K562 (cell line): ENCODE measurements at regions not wholly inside any gene's neighbourhood (a gene's known extent, or its start where the extent isn't known, plus 50 kb on each side); places are given as distances from the start of the nearest gene placed in this dataset.

Experiments
- ATAC-seq: fragments of 200-7000 bp; cut with Tn5 transposase; 3 replicates; pipeline ENCODE4 v1.9.1; 2020; ENCODE audit warnings: moderate library complexity
- BruUV-seq: library from RNA; stranded (reverse); fragments of 400-500 nt; replicated peaks from 2 replicates; lab custom pipeline; 2021; lab: Mats Ljungman, UMichigan
- CTCF ChIA-PET: fragments of 300-600 bp; formaldehyde crosslinking; extraction: SDS; loops from one replicate; lab custom pipeline; 2021; ENCODE audit warnings: low intra/inter-chr PET ratio; lab: Yijun Ruan, JAX
- POLR2A ChIA-PET: fragments of 300-600, 350-650 bp; sonication (Branson Sonifier 250); formaldehyde crosslinking; extraction: SDS; loops from one replicate; lab custom pipeline; 2021; ENCODE audit warnings: antibody characterized with exemption, inconsistent platforms; lab: Yijun Ruan, JAX
- DNase-seq, 4 experiments: peaks; one replicate each; pipeline versions ENCODE4 v3.0.0 to v3.0.0-alpha.2; 2011 to 2018; ENCODE audit warnings: low spot score in 3 of 4, mixed read lengths in 3 of 4; ENCODE audit errors: extremely low read depth in 1 of 4
- FAIRE-seq: peaks from 2 replicates; lab custom pipeline; 2011; peaks lifted over from hg19 to GRCh38; lab: Jason Lieb, UNC
- H2AFZ ChIP-seq: 2 replicates; pipeline ENCODE4 v1.6.0; 2011; ENCODE audit warnings: low read depth, low read length, control low read depth, inconsistent platforms
- H3K27ac ChIP-seq: fragments of 200-600 bp; 3 replicates; pipeline ENCODE4 v1.8.0; 2011; ENCODE audit warnings: low read depth, mild to moderate bottlenecking, control low read depth, inconsistent platforms, low read length, moderate library complexity, mixed read lengths; ENCODE audit errors: extremely low read depth
- H3K27me3 ChIP-seq, 2 experiments: fragments of 300-600 bp in 1 of 2; 2 replicates in 1 of 2; 3 replicates in 1 of 2; pipeline versions ENCODE4 v1.6.0 to v1.8.0; 2011; ENCODE audit warnings: inconsistent platforms in 2 of 2, low read length in 2 of 2, mild to moderate bottlenecking in 1 of 2, mixed read lengths in 1 of 2, moderate library complexity in 1 of 2; ENCODE audit not compliant: control insufficient read depth in 2 of 2, insufficient read depth in 2 of 2
- H3K36me3 ChIP-seq: fragments of 300-600 bp; 3 replicates; pipeline ENCODE4 v1.8.0; 2011; ENCODE audit warnings: mild to moderate bottlenecking, low read length, inconsistent platforms; ENCODE audit not compliant: control insufficient read depth, insufficient read depth
- H3K4me1 ChIP-seq, 2 experiments: fragments of 200-600 bp in 1 of 2; replicated peaks in 1 of 2; 2 replicates in 1 of 2; 3 replicates in 1 of 2; pipeline versions ENCODE4 v1.5.1 to v1.8.0; 2011; ENCODE audit warnings: inconsistent platforms in 2 of 2, low read length in 2 of 2, mild to moderate bottlenecking in 1 of 2, mixed read lengths in 1 of 2, moderate library complexity in 1 of 2; ENCODE audit not compliant: control insufficient read depth in 2 of 2, insufficient read depth in 2 of 2
- H3K4me2 ChIP-seq: 2 replicates; pipeline ENCODE4 v1.6.1; 2011; ENCODE audit warnings: low read length, control low read depth, inconsistent platforms, mixed read lengths; ENCODE audit not compliant: insufficient read depth
- H3K4me3 ChIP-seq: fragments of 200-600 bp; sonication (generic), shearing (Covaris generic); 2 replicates; pipeline ENCODE4 v1.5.1; 2016; ENCODE audit warnings: control low read depth, inconsistent platforms
- H3K79me2 ChIP-seq: fragments of 200-600 bp; 3 replicates; pipeline ENCODE4 v1.8.0; 2011; ENCODE audit warnings: low read length, inconsistent platforms; ENCODE audit not compliant: control insufficient read depth, insufficient read depth
- H3K9ac ChIP-seq, 2 experiments: 2 replicates each; pipeline versions ENCODE4 v1.6.0 to v1.6.1; 2011; ENCODE audit warnings: low read depth in 2 of 2, low read length in 2 of 2, control low read depth in 1 of 2, inconsistent platforms in 1 of 2, mild to moderate bottlenecking in 1 of 2, mixed read lengths in 1 of 2; ENCODE audit not compliant: insufficient read depth in 1 of 2
- H3K9me1 ChIP-seq: one replicate; pipeline ENCODE4 v1.6.0; 2011; ENCODE audit warnings: inconsistent platforms, mild to moderate bottlenecking, low read length, moderate library complexity; ENCODE audit not compliant: control insufficient read depth, insufficient read depth
- H3K9me3 ChIP-seq: replicated peaks from 2 replicates; pipeline ENCODE4 v1.5.1; 2011; ENCODE audit warnings: low read depth, low read length, inconsistent platforms; ENCODE audit not compliant: control insufficient read depth, insufficient read depth
- H4K20me1 ChIP-seq: replicated peaks from 2 replicates; pipeline ENCODE4 v1.6.1; 2011; ENCODE audit warnings: low read length, inconsistent platforms, mixed read lengths; ENCODE audit not compliant: control insufficient read depth, insufficient read depth
- CEBPZ ChIP-seq: fragments of 150-350 bp; IDR thresholded peaks from 2 replicates; pipeline ENCODE4 v1.6.1; 2014; ENCODE audit warnings: low read depth, mild to moderate bottlenecking, low read length, borderline replicate concordance
- E2F4 ChIP-seq: sonication (generic); formaldehyde crosslinking; IDR thresholded peaks from 2 replicates; pipeline ENCODE4 v1.8.0; 2022; ENCODE audit warnings: mild to moderate bottlenecking, low read depth, missing genetic modification reagents
- ESRRA ChIP-seq: fragments of 450-650 bp; IDR thresholded peaks from 2 replicates; pipeline ENCODE4 v1.6.1; 2014; ENCODE audit warnings: low read depth, mild to moderate bottlenecking, moderate library complexity, borderline replicate concordance
- FOXA3 ChIP-seq, 2 experiments: fragments of 450-650 bp in 1 of 2; sonication (generic) in 1 of 2; formaldehyde crosslinking; IDR thresholded peaks in 1 of 2; conservative IDR thresholded peaks in 1 of 2; 2 replicates each; pipeline versions ENCODE4 v1.4.0 to v1.8.0; 2020 to 2022; ENCODE audit warnings: mild to moderate bottlenecking in 2 of 2, missing genetic modification reagents in 1 of 2
- HDAC3 ChIP-seq: fragments of 450-650 bp; IDR thresholded peaks from 2 replicates; pipeline ENCODE4 v1.6.1; 2018; ENCODE audit warnings: borderline replicate concordance, mild to moderate bottlenecking, moderate library complexity; ENCODE audit not compliant: partially characterized antibody
- POLR2A ChIP-seq: fragments of 450-650 bp; conservative IDR thresholded peaks from 2 replicates; pipeline ENCODE4 v1.6.1; 2016
- POLR3A ChIP-seq: IDR thresholded peaks from 2 replicates; pipeline ENCODE4 v1.6.1; 2011; ENCODE audit warnings: borderline replicate concordance, mild to moderate bottlenecking, moderate library complexity; ENCODE audit not compliant: insufficient read length, insufficient read depth; ENCODE audit errors: extremely low read depth
- TEAD2 ChIP-seq: fragments of 450-650 bp; IDR thresholded peaks from 2 replicates; pipeline ENCODE4 v1.6.1; 2016; ENCODE audit warnings: missing genetic modification characterization, control low read depth, missing compliant biosample characterization
- ZNF408 ChIP-seq: fragments of 250-450 bp; sonication (Bioruptor Pico); IDR thresholded peaks from 2 replicates; pipeline ENCODE4 v1.4.0; 2020; ENCODE audit warnings: low read depth, mild to moderate bottlenecking, moderate library complexity
- WGBS: fragments of 100-300 bp; shearing (Covaris generic); methylation state at CpG from one replicate; pipeline ENCODE4 v1.1.6; 2016; ENCODE audit warnings: low coverage, mixed read lengths; ENCODE audit not compliant: insufficient coverage; ENCODE audit errors: missing lambda C conversion rate; 5-methylcytosine and 5-hydroxymethylcytosine counted together
- in situ Hi-C: fragments of 300-500 bp; cut with MboI; formaldehyde crosslinking; loops from 4 replicates; pipeline ENCODE4 v1.15.0; 2018; ENCODE audit warnings: inconsistent platforms, mixed read lengths
- intact Hi-C: fragments of 100-400 bp; cut with micrococcal nuclease; formaldehyde crosslinking; loops from 2 replicates; pipeline ENCODE4 v1.14.2; 2022

- Histone ChIP-seq H3K27me3 (no peaks in the 10 kb centered on the region), H3K9ac (no peak overlapping the region), H3K4me3 (no peak overlapping the region), H3K27ac (no peak overlapping the region), H3K9me3 (no peaks in the 10 kb centered on the region), H3K4me1 (no peaks in the 10 kb centered on the region), H2AFZ (no peak overlapping the region), H4K20me1 (no peaks in the 10 kb centered on the region), H3K4me2 (no peak overlapping the region), H3K79me2 (no peaks in the 10 kb centered on the region), H3K9me1 (no peaks in the 10 kb centered on the region), H3K36me3 (no peaks in the 10 kb centered on the region)
- 0% methylated on average over 3 of the region's 3 CpGs for WGBS
- in situ Hi-C loops, result no loop called here
- ATAC-seq (no peak), FAIRE-seq (no peak), DNase-seq (no peak)
- intact Hi-C loops, result no loop called here
- no peak for TF ChIP-seq E2F4 (CRISPR knock-in tag)
- no peak for TF ChIP-seq ZNF408 (CRISPR knock-in tag)
- no peak for TF ChIP-seq POLR2A
- no peak for TF ChIP-seq FOXA3 (CRISPR knock-in tag; conservative IDR thresholded peaks at IDR 0.05 in 1 of 2, IDR thresholded peaks at IDR 0.05 in 1 of 2)
- no peak for TF ChIP-seq TEAD2 (tag)
- no peak for TF ChIP-seq ESRRA
- no peak for TF ChIP-seq HDAC3
- TF ChIP-seq POLR3A, result no peak
- no peak for TF ChIP-seq CEBPZ
- ChIA-PET CTCF (no interaction called here), POLR2A (no interaction called here)
- BruUV-seq, result no TSS peak
Observed at GRCh38 chr4:33485111-33485510, 2759.2 kb downstream of the ARAP2 start.
